Muscle of leg (tissue), 3 donors: ENCODE measurements at regions not wholly inside any gene's neighbourhood (a gene's known extent, or its start where the extent isn't known, plus 50 kb on each side); places are given as distances from the start of the nearest gene placed in this dataset.

ENCODE experiments used
- DNase-seq: peaks from one replicate; pipeline ENCODE4 v3.0.0; 2013
- H3K27ac ChIP-seq: one replicate; pipeline ENCODE4 v1.5.1; 2013; ENCODE audit warnings: mild to moderate bottlenecking, low read length, control low read depth
- H3K27me3 ChIP-seq: one replicate; pipeline ENCODE4 v1.6.1; 2013; ENCODE audit warnings: low read length; ENCODE audit not compliant: control insufficient read depth, insufficient read depth
- H3K36me3 ChIP-seq: one replicate; pipeline ENCODE4 v1.6.1; 2013; ENCODE audit warnings: low read length; ENCODE audit not compliant: control insufficient read depth, insufficient read depth
- H3K4me1 ChIP-seq: one replicate; pipeline ENCODE4 v1.6.1; 2013; ENCODE audit warnings: low read length; ENCODE audit not compliant: control insufficient read depth, insufficient read depth
- H3K4me3 ChIP-seq: one replicate; pipeline ENCODE4 v1.5.1; 2013; ENCODE audit warnings: low read length, control low read depth
- H3K9me3 ChIP-seq: replicated peaks from 2 replicates; pipeline ENCODE4 v1.6.1; 2013; ENCODE audit warnings: low read depth, low read length; ENCODE audit not compliant: control insufficient read depth
- WGBS: methylation state at CpG from one replicate; pipeline ENCODE4 v1.1.5; 2013; ENCODE audit warnings: missing lambda C conversion rate; ENCODE audit not compliant: insufficient coverage; 5-methylcytosine and 5-hydroxymethylcytosine counted together

DNA sequence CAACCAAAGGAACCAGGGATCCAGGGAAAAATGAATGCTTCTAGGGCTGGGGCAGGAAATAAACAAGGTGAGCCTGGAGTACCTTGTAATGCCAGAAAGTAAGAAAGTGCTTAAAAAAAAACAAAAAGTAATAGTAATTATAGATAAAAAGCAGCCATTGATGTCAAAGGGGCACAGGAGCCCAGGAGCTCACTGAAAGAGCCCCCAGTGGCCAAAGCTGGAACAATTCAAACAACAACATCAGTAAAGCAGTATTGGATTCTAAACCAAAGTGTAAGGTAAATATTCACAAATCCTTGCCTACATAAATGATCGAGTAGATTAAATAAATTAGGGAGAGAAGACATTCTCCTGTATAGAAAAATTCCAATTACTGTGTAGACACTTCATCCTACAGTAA lies 114.3 kb upstream of the ARL4C start:
- Histone ChIP-seq H3K4me3 (no peak overlapping the region), H3K4me1 (no peaks in the 10 kb centered on the region), H3K27me3 (no peaks in the 10 kb centered on the region), H3K36me3 (no peaks in the 10 kb centered on the region), H3K27ac (no peak overlapping the region), H3K9me3 (no peaks in the 10 kb centered on the region)
- no CpG with 5 or more reads among the region's 1 CpG for WGBS
- no peak for DNase-seq

DNA sequence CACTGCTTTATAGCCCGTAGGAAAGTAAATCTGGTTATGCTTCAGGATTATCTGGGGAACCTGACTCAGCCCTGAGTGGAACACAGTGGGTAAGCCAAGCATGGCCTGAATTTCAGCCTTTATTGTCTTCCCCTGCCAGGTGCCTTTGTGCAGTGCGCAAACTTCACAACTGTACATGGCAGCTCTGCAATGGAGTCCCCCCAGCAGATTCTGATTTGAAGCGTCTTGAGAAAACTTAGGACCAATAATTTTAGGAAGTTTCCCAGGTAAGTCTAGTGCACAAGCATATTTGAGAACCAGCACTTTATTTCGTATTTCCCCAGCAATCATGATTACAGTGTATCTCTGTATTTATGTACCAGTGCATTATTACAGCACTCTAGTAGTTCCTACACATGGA lies 112.1 kb upstream of the ARL4C start:
- H3K27me3 ChIP-seq = no peaks in the 10 kb centered on the region
- WGBS = 79% methylated on average over 3 of the region's 4 CpGs
- no peak overlapping the region for H3K4me3 ChIP-seq
- H3K27ac ChIP-seq = no peak overlapping the region
- DNase-seq = no peak
- no peaks in the 10 kb centered on the region for H3K36me3 ChIP-seq
- no peaks in the 10 kb centered on the region for H3K9me3 ChIP-seq
- no peaks in the 10 kb centered on the region for H3K4me1 ChIP-seq

DNA sequence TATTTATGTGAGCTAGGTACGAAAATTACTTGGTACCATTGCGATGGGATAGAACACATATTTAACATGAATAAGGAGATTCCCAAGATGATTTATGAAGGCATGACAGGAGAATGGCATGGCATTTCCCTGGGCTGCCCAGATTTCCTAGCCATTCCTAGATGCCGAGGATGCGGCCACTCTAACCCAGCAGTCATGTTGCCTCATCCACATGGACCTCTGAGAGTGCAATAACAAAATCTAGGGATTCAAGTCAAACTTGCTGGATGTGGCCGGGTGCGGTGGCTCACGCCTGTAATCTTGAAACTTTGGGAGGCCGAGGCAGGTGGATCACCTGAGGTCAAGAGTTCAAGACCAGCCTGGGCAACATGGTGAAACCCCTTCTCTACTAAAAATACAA lies 110.8 kb upstream of the ARL4C start:
- Histone ChIP-seq H3K4me3 (no peak overlapping the region), H3K27ac (no peak overlapping the region), H3K4me1 (no peaks in the 10 kb centered on the region), H3K36me3 (no peaks in the 10 kb centered on the region), H3K9me3 (no peaks in the 10 kb centered on the region), H3K27me3 (no peaks in the 10 kb centered on the region)
- 88% methylated on average over 5 of the region's 8 CpGs for WGBS
- no peak for DNase-seq

DNA sequence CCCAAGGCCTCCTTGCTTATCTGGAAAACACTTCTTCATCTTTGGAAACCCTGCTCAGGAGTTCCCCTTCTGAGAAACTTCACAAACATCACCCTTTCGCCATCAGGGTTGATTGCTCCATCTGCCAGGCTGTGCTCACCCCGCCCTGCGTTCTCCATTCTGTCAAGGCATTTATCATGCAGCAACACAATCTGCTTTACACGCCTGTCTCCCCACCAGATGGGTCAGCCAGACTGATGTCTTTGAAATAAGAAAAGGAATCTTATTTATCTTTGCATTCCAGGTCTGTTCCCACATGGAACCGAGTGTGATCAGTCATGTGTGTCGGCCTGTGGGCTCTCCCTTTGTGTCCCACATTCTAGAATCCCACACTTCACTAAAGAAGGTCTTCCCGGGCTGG lies 110.0 kb upstream of the ARL4C start:
- no peak for DNase-seq
- WGBS = 80% methylated on average over 1 of the region's 7 CpGs
- Histone ChIP-seq H3K4me3 (no peak overlapping the region), H3K9me3 (no peaks in the 10 kb centered on the region), H3K36me3 (no peaks in the 10 kb centered on the region), H3K27ac (no peak overlapping the region), H3K4me1 (no peaks in the 10 kb centered on the region), H3K27me3 (no peaks in the 10 kb centered on the region)

DNA sequence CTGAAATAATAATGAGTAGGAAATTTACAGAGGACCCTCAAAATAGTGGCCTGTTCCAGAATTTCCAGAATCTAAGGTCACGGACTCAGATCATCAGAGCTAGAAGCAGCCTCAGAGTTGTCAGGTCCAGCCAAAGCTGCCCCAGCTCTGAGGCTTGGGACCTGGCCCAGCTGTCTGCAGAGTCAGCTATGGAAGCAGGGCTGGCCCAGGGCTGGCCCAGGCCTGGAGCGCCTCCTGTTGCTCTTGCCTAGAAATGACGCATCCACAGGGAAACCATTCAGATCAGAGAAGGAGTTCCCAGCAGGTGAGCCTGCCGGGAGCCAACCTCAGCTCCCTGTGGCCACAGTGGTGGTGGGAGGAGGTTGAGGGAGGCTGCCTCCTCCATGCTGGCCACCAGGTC lies 106.7 kb upstream of the ARL4C start:
- no peaks in the 10 kb centered on the region for H3K36me3 ChIP-seq

DNA sequence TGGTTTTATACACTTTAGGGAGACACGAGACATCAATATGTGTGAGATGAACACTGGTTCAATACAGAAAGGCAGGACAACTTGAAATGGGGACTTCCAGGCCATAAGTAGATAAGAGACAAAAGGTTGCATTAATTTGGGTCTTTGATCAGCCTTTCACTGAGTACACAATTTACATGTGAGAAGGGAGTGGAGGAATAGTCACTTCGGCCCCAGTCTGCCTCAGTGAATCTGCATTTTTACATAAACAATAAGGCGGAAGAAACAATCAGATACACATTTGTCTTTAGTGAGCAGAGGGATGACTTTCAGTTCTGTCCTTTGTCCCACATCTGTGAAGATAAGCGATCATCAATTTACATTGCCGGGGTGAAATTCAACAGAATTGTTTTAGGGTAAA lies 104.3 kb upstream of the ARL4C start:
- no peak overlapping the region for H3K4me3 ChIP-seq
- H3K27ac ChIP-seq = no peak overlapping the region
- DNase-seq = no peak
- no peaks in the 10 kb centered on the region for H3K36me3 ChIP-seq
- WGBS = 94% methylated on average over 3 of the region's 5 CpGs
- no peaks in the 10 kb centered on the region for H3K9me3 ChIP-seq
- H3K4me1 ChIP-seq = no peaks in the 10 kb centered on the region
- H3K27me3 ChIP-seq = no peaks in the 10 kb centered on the region

More for the DNA sequence above, 106.7 kb upstream of the ARL4C start:
- DNase-seq = no peak
- Histone ChIP-seq H3K9me3 (no peaks in the 10 kb centered on the region), H3K4me1 (no peaks in the 10 kb centered on the region), H3K27ac (no peak overlapping the region), H3K4me3 (no peak overlapping the region), H3K27me3 (no peaks in the 10 kb centered on the region)
- WGBS = 92% methylated on average over 3 of the region's 4 CpGs

DNA sequence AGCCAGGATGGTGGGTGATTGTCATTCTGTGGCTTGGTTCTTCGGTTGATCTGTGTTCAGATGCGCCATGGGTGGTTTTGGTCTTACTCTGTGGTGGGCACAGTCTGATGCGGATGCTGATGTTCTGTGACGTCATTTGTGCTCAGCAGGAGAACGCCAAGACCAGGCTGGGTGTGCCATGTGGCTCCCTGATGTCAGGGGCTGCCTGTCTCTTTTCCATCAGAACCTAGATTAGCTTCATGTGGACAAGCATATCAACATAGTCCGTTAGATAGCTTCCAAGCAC lies 100.6 kb upstream of the ARL4C start:
- H3K27me3 ChIP-seq = no peaks in the 10 kb centered on the region
- WGBS = 100% methylated on average over 1 of the region's 6 CpGs

DNA sequence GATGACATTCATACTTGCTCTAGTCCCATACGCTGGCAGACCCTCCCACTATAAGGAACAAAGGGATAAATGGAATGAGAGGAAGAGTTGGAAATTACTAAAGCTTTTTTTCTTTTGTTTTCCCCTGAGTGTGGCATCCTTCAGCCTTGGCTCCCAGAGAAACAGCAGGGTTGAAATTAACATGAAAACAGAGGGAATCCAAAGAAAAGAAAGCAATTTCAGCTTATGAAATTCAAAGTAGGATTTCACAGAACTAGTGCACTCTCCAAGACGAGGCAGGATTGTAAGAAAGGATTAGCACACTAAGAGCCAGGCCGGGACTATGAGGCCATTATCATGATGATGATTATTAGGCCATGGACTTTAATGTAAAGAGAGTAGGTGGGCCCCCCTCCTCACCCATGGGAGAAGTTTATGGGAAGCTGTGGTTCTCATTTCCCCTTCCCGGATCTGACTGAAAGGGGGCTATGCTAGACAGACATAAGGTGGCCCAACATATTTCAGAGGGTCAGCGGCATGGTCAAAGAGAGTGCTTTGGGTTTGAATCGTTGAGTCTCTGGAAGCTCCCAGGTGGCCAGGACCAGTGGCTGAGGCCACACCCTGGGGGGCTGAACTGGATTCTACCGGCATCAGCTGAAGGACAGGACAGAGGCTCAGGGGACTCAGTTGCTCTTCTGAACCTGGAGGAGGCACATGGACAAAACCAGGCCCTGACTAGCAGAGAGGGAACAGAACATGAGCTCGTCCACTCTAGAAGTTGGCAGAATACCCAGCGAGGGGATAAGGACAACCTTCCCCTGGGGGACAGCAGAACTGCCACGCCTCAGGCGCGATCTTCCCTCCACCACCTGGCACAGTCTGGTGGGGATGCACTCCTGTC lies 100.1 kb upstream of the ARL4C start:
- no peak overlapping the region for H3K4me3 ChIP-seq
- WGBS = 59% methylated on average over 6 of the region's 12 CpGs
- DNase-seq = no peak
- H3K36me3 ChIP-seq = no peaks in the 10 kb centered on the region
- no peaks in the 10 kb centered on the region for H3K4me1 ChIP-seq
- no peaks in the 10 kb centered on the region for H3K9me3 ChIP-seq
- H3K27ac ChIP-seq = no peak overlapping the region
- H3K27me3 ChIP-seq = no peaks in the 10 kb centered on the region

More for the DNA sequence above, 100.6 kb upstream of the ARL4C start:
- Histone ChIP-seq H3K9me3 (no peaks in the 10 kb centered on the region), H3K27ac (no peak overlapping the region), H3K36me3 (no peaks in the 10 kb centered on the region), H3K4me3 (no peak overlapping the region), H3K4me1 (no peaks in the 10 kb centered on the region)
- no peak for DNase-seq

DNA sequence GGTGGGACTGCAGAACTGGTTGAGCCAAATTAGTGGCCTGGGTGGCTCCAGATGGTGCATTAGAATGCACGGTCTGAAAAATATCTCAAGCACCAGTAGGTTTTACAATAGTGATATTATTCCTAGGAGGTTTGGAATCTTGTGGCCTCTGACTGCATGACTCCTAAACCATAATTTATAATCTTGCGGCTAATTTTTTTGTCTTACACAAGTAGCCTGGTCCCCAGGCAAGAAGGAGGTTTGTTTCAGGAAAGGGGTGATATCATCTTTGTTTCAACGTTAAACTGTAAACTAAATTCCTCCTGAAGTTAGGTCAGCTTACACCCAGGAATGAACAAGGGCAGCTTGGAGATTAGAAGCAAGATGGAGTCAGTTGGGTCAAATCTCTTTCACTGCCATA lies 98.9 kb upstream of the ARL4C start:
- 60% methylated on average over 1 of the region's 3 CpGs for WGBS
- H3K9me3 ChIP-seq = no peaks in the 10 kb centered on the region
- DNase-seq = no peak

DNA sequence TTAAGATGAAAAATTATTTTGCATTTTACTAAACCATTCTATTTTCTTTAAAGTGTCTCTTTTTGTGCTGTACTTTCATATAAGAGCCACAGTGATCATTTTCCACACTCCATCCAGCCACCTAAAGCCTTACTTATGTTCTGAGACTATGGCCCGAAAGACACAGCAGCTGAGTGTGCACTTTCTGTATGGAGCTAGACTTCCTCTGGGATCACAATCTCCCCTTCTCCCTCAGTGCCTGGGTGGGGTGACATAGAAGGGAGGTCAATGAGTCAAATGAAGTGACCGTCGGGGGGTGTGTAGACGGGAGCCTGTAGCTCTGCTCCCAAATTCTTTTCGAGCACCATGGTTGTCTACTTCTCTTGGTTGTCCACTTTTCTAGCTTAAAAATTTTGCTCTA lies 97.8 kb upstream of the ARL4C start:
- Histone ChIP-seq H3K36me3 (no peaks in the 10 kb centered on the region), H3K27ac (no peak overlapping the region), H3K9me3 (no peaks in the 10 kb centered on the region), H3K4me3 (no peak overlapping the region), H3K27me3 (no peaks in the 10 kb centered on the region), H3K4me1 (no peaks in the 10 kb centered on the region)
- WGBS = 80% methylated on average over 1 of the region's 5 CpGs
- no peak for DNase-seq

More for the DNA sequence above, 98.9 kb upstream of the ARL4C start:
- Histone ChIP-seq H3K27ac (no peak overlapping the region), H3K4me3 (no peak overlapping the region), H3K27me3 (no peaks in the 10 kb centered on the region), H3K36me3 (no peaks in the 10 kb centered on the region), H3K4me1 (no peaks in the 10 kb centered on the region)

DNA sequence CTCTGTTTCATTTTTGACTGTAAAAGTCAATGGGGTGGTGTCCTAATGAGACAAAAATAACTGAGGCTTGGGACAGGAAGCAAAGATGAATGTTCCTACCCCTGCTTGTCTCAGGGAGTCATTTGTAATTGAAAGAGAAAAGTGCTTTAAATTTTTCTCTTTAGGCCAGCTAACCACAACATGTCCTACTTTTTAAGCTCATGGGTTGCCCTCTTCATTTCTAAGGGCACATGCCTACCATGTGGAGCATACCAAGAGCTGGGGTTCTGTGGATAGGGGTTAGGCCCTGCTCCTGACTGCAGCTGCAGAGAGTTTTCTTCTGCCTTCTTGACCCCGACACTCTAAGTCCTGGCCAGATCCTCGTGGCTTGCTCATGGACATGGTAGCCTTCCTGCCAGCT lies 96.8 kb upstream of the ARL4C start:
- 56% methylated on average over 2 of the region's 2 CpGs for WGBS
- no peaks in the 10 kb centered on the region for H3K36me3 ChIP-seq
- peaks cover 2% of the 10 kb centered on the region for H3K27me3 ChIP-seq
- no peak overlapping the region for H3K27ac ChIP-seq
- H3K4me3 ChIP-seq = no peak overlapping the region
- no peak for DNase-seq
- no peaks in the 10 kb centered on the region for H3K9me3 ChIP-seq
- H3K4me1 ChIP-seq = no peaks in the 10 kb centered on the region
